ENCODE measurements at regions not wholly inside any gene's neighbourhood (a gene's known extent, or its start where the extent isn't known, plus 50 kb on each side); places are given as distances from the start of the nearest gene placed in this dataset.

DNA sequence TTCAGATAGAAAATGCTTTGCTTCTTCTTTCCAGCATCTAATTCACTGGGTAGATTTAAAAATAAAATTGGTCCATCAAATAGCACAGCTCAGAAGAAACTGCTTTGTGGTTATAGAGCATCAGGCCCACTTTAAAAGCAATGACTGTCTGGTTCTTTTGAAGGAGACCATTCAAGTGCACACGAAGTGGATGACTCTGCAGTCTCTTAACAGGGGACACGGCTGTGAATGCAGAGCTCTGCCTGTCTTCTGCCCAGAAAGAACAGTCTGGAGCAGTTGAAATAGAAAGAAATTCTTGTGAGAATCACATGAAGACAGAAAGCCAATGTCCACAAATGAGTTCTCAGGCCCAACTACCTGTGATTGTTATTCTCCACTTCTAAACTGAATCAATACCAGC, 138.7 kb upstream of the PLEKHA5 start:
- Mint-ChIP-seq H3K27ac (ENCODE audit: unreplicated experiment) (no peak overlapping the region), H3K4me3 (ENCODE audit: unreplicated experiment) (no peak overlapping the region), H3K27me3 (ENCODE audit: unreplicated experiment) (no peaks in the 10 kb centered on the region), H3K4me1 (ENCODE audit: unreplicated experiment) (no peaks in the 10 kb centered on the region), H3K9me3 (ENCODE audit: unreplicated experiment) (no peaks in the 10 kb centered on the region), H3K36me3 (ENCODE audit: low read depth, unreplicated experiment) (no peaks in the 10 kb centered on the region)
- no peak for DNase-seq (ENCODE audit: low spot score)
- TF ChIP-seq, protein P1, sequence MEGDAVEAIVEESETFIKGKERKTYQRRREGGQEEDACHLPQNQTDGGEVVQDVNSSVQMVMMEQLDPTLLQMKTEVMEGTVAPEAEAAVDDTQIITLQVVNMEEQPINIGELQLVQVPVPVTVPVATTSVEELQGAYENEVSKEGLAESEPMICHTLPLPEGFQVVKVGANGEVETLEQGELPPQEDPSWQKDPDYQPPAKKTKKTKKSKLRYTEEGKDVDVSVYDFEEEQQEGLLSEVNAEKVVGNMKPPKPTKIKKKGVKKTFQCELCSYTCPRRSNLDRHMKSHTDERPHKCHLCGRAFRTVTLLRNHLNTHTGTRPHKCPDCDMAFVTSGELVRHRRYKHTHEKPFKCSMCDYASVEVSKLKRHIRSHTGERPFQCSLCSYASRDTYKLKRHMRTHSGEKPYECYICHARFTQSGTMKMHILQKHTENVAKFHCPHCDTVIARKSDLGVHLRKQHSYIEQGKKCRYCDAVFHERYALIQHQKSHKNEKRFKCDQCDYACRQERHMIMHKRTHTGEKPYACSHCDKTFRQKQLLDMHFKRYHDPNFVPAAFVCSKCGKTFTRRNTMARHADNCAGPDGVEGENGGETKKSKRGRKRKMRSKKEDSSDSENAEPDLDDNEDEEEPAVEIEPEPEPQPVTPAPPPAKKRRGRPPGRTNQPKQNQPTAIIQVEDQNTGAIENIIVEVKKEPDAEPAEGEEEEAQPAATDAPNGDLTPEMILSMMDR (IDR thresholded peaks at IDR 0.05; ENCODE audit: unreplicated experiment): no peak

DNA sequence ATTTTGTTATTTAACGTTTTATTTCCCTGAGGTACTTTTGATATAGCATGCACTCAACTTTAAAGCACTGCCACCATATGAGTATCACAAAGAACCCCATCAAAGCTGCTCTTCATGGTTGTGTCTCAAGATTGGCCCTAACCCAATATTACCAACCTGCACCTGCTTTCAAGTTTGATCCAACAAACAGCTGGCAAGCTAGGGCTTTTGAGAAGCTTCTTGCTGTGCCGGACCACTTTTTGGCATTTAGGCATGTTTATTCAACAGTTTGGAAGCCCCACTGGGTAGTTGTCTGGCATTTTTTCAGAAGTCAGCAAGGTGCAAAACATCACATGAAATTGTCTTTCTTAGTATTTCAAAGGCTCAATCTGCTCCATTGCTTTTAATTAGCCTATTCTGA, 137.2 kb upstream of the PLEKHA5 start:
- Mint-ChIP-seq H3K27me3 (ENCODE audit: unreplicated experiment) (no peaks in the 10 kb centered on the region), H3K4me3 (ENCODE audit: unreplicated experiment) (no peak overlapping the region), H3K4me1 (ENCODE audit: unreplicated experiment) (no peaks in the 10 kb centered on the region), H3K9me3 (ENCODE audit: unreplicated experiment) (no peaks in the 10 kb centered on the region), H3K36me3 (ENCODE audit: low read depth, unreplicated experiment) (no peaks in the 10 kb centered on the region), H3K27ac (ENCODE audit: unreplicated experiment) (no peak overlapping the region)
- TF ChIP-seq, protein P1 (IDR thresholded peaks at IDR 0.05; ENCODE audit: unreplicated experiment): no peak
- no peak for DNase-seq (ENCODE audit: low spot score)

DNA sequence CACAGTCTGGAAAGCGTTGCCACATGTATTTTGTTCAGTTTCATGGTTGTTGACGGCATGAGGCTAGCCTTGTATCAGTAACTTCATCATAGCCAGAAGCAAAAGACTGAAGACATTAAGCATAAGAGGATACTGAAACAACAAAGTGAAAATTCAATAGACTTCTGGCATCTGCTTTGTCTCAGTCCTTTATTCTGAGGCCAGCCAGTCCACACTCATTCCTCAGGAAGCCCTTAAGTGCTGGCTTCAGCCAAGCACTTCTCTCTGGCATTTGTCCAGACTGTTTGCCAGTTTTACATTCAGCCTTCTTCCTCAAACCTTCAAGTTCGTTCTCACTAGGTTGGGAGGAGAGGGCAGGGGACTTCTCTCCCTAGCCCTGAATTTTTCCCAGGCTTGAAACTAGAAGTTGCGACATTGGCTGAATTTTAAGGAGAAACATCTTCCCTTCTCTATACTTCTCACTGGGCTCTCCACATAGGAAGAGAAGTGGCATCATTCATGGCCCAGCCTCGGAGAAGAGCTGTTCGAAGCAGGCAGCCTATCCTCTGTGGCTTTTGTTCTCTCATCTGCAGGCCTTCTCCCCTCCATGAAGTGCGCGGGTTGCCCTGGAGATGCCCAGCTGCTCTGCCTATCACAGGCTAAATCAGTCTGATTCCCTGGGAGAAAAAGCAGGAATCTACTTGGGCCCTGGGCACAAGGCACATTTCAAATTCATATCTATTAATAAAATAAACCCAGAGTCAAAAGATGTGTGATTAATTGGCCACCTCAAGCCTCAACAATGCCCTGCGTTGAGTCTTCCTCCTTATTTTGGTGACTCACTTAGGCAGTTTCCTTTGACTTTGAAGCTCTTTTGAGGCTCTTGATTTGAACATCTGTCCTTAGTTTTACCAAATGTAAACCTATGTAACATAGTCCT, 130.9 kb upstream of the PLEKHA5 start:
- TF ChIP-seq, protein P1 (IDR thresholded peaks at IDR 0.05; ENCODE audit: unreplicated experiment): no peak
- H3K36me3 Mint-ChIP-seq (ENCODE audit: low read depth, unreplicated experiment): no peaks in the 10 kb centered on the region
- no peak for DNase-seq (ENCODE audit: low spot score)
- H3K4me3 Mint-ChIP-seq (ENCODE audit: unreplicated experiment): no peak overlapping the region
- no peaks in the 10 kb centered on the region for H3K27me3 Mint-ChIP-seq (ENCODE audit: unreplicated experiment)
- no peaks in the 10 kb centered on the region for H3K9me3 Mint-ChIP-seq (ENCODE audit: unreplicated experiment)
- no peak overlapping the region for H3K27ac Mint-ChIP-seq (ENCODE audit: unreplicated experiment)
- no peaks in the 10 kb centered on the region for H3K4me1 Mint-ChIP-seq (ENCODE audit: unreplicated experiment)

GRCh38 chr12:19000836-19001235, 128.7 kb upstream of the PLEKHA5 start:
- no peak for DNase-seq (ENCODE audit: low spot score)
- Mint-ChIP-seq H3K4me3 (ENCODE audit: unreplicated experiment) (no peak overlapping the region), H3K27ac (ENCODE audit: unreplicated experiment) (no peak overlapping the region), H3K9me3 (ENCODE audit: unreplicated experiment) (no peaks in the 10 kb centered on the region), H3K36me3 (ENCODE audit: low read depth, unreplicated experiment) (no peaks in the 10 kb centered on the region), H3K27me3 (ENCODE audit: unreplicated experiment) (no peaks in the 10 kb centered on the region), H3K4me1 (ENCODE audit: unreplicated experiment) (no peaks in the 10 kb centered on the region)
- TF ChIP-seq, protein P1 (IDR thresholded peaks at IDR 0.05; ENCODE audit: unreplicated experiment): no peak

DNA sequence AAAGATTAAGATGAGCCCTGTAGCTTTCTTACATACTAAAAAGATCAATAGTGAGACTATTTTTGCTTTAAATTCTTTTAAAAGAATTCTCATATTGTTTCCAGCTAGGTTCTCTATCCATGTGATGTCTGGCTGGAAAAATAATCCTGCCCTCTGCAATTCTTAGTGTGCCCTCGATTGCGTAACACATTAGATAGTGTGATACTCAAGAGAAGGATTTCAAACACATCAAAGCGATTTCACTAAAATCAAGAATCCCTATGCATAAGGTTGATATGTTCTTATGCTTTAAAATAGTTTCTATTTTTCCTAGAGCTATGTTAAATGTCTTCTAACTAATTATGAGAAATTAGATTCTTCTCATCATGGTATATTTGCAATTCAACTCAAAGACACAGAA, 127.3 kb upstream of the PLEKHA5 start:
- Mint-ChIP-seq H3K27ac (ENCODE audit: unreplicated experiment) (no peak overlapping the region), H3K36me3 (ENCODE audit: low read depth, unreplicated experiment) (no peaks in the 10 kb centered on the region), H3K4me1 (ENCODE audit: unreplicated experiment) (no peaks in the 10 kb centered on the region), H3K9me3 (ENCODE audit: unreplicated experiment) (no peaks in the 10 kb centered on the region), H3K4me3 (ENCODE audit: unreplicated experiment) (no peak overlapping the region), H3K27me3 (ENCODE audit: unreplicated experiment) (no peaks in the 10 kb centered on the region)
- no peak for DNase-seq (ENCODE audit: low spot score)
- TF ChIP-seq, protein P1 (IDR thresholded peaks at IDR 0.05; ENCODE audit: unreplicated experiment): no peak
